HFFc6 (cell line): ENCODE measurements at regions not wholly inside any gene's neighbourhood (a gene's known extent, or its start where the extent isn't known, plus 50 kb on each side); places are given as distances from the start of the nearest gene placed in this dataset.
A peak's percentile ranks its signal among the peaks of the same experiment; 100 is the strongest.

Source experiments
- DNase-seq: peaks from one replicate; pipeline ENCODE4 v3.0.0-alpha.2; 2018
- H3K27ac Mint-ChIP-seq: 2 replicates; pipeline ENCODE4 v1.8.0; 2020; ENCODE audit warnings: mild to moderate bottlenecking, mixed read lengths
- H3K27me3 Mint-ChIP-seq: 2 replicates; pipeline ENCODE4 v1.8.0; 2021; ENCODE audit warnings: mild to moderate bottlenecking, moderate library complexity, mixed read lengths; ENCODE audit not compliant: insufficient read depth
- H3K36me3 Mint-ChIP-seq: 2 replicates; pipeline ENCODE4 v1.8.0; 2021; ENCODE audit warnings: low read depth, mixed read lengths
- H3K4me1 Mint-ChIP-seq: 2 replicates; pipeline ENCODE4 v1.8.0; 2020; ENCODE audit warnings: low read depth, mixed read lengths
- H3K4me3 Mint-ChIP-seq: 2 replicates; pipeline ENCODE4 v1.8.0; 2020; ENCODE audit warnings: mild to moderate bottlenecking, moderate library complexity, mixed read lengths
- H3K9me3 Mint-ChIP-seq: 2 replicates; pipeline ENCODE4 v1.8.0; 2020; ENCODE audit warnings: mild to moderate bottlenecking, mixed read lengths
- TF ChIP-seq, protein P1 (sequence below): fragments of 200-600 bp; sonication (generic); IDR thresholded peaks from 2 replicates; pipeline ENCODE4 v1.5.0; 2021; ENCODE audit warnings: antibody characterized with exemption, mild to moderate bottlenecking

DNA sequence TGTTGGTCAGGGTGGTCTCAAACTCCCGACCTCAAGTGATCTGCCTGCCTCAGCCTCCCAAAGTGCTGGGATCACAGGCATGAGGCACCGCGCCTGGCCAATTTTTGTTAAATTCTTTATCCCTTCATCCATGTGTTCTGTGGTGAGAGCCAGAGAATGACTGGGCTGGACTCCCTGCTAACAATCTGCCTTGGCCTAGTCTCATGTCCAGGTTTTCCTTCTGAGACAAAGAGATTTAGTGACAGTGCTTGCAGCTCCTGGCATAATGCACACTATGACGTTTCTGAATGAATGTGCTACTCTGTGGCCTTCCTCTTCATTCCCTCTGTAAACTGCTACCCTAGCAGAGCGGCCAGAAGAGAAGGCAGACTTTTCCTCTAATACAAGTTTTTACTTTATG, 79.3 kb downstream of the FOXD1 start:
- no peak overlapping the region for H3K4me3 Mint-ChIP-seq
- TF ChIP-seq, protein P1, sequence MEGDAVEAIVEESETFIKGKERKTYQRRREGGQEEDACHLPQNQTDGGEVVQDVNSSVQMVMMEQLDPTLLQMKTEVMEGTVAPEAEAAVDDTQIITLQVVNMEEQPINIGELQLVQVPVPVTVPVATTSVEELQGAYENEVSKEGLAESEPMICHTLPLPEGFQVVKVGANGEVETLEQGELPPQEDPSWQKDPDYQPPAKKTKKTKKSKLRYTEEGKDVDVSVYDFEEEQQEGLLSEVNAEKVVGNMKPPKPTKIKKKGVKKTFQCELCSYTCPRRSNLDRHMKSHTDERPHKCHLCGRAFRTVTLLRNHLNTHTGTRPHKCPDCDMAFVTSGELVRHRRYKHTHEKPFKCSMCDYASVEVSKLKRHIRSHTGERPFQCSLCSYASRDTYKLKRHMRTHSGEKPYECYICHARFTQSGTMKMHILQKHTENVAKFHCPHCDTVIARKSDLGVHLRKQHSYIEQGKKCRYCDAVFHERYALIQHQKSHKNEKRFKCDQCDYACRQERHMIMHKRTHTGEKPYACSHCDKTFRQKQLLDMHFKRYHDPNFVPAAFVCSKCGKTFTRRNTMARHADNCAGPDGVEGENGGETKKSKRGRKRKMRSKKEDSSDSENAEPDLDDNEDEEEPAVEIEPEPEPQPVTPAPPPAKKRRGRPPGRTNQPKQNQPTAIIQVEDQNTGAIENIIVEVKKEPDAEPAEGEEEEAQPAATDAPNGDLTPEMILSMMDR, result no peak
- H3K27ac Mint-ChIP-seq, result peak overlapping the region; percentile 90
- no peak for DNase-seq
- no peaks in the 10 kb centered on the region for H3K9me3 Mint-ChIP-seq
- H3K36me3 Mint-ChIP-seq, result no peaks in the 10 kb centered on the region; the same call in 1 of the 2 replicates
- H3K27me3 Mint-ChIP-seq, result peaks cover 1% of the 10 kb centered on the region; the same call in 1 of the 2 replicates
- H3K4me1 Mint-ChIP-seq, result peaks cover 100% of the 10 kb centered on the region

DNA sequence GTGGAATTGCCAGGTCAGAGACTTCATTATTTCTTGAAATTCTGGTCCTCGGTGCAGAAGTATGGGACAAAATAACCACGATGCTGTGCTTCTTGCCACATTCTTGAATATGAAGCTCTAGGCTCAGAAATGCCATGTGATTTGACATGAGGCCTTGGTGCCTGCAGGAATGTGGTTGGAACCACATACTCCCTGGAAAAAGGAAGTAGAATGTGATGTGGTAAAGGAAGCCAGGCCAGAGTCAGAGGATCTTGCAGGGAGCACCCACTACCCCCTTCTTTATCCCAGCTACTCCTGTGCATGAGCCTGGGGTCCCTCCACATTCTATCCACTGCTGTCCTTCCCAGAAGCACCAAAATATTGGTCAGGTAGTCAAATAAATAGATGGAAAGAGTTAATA, 80.9 kb downstream of the FOXD1 start:
- H3K4me1 Mint-ChIP-seq, result peaks cover 92% of the 10 kb centered on the region
- DNase-seq, result peak; percentile 31
- TF ChIP-seq, protein P1, result no peak
- H3K9me3 Mint-ChIP-seq, result no peaks in the 10 kb centered on the region
- peaks cover 1% of the 10 kb centered on the region; the same call in 1 of the 2 replicates for H3K27me3 Mint-ChIP-seq
- peak overlapping the region; percentile 46; the same call in 1 of the 2 replicates for H3K27ac Mint-ChIP-seq
- no peaks in the 10 kb centered on the region; the same call in 1 of the 2 replicates for H3K36me3 Mint-ChIP-seq
- H3K4me3 Mint-ChIP-seq, result no peak overlapping the region

DNA sequence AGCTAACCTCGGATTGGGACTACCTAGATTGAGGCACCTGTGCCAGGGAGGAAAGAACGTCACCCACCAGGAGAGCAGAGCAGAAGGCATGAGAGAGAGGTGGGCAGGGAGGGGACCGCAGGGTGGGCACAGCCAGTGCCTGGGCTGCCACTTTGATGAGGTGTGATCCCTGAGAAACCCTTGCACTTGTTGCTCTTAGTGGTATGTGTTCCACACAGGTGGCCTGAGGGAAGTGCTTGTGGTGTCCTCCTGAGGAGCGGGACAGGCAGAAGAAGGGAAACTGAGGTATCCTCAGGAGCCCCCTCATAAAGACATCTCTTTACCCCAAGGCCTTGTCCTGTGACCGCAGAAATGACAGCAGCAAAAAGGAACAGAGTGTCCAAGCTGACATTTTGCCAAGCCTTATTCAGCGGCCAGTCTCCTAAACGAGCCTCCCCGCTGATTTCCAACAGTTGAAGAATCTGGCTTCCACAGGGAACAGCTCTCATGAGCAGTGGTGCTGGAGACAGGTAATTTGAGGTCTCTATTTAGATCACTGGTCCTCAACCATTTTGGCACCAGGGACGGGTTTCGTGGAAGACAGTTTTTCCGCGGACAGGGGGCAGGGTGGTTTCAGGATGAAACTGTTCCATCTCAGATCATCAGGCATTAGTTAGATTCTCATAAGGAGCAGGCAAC, 82.4 kb downstream of the FOXD1 start:
- Mint-ChIP-seq H3K27ac (peak overlapping the region; percentile 87), H3K9me3 (no peaks in the 10 kb centered on the region), H3K4me1 (peaks cover 77% of the 10 kb centered on the region)

DNA sequence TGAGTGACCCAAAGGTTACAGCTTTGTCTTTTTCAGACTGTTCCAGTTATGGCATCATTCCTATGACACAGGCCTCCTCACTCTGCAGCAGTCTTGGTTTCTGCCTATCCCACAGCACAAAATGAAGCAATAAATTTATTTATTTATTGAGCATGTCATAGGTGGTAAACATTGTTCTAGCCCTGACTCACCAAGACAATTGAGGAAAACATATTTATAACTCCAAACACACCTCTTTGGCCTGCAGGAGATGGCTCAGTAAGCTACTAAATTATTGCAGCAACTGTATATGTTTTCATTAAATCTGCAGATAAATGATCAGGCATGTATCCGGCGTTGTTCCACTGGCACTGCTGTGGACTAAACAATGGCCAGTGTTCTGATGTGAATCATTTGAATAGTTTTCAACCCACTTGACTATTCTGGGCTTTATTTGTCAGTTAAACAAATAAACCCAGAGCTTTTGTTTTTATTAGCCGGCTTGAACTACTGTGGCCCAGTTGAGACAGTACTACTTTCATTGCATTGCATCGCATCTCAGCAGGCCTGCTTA, 83.2 kb downstream of the FOXD1 start:
- peak overlapping the region; percentile 87 for H3K27ac Mint-ChIP-seq
- H3K9me3 Mint-ChIP-seq, result no peaks in the 10 kb centered on the region
- H3K4me1 Mint-ChIP-seq, result peaks cover 69% of the 10 kb centered on the region
- peaks cover 1% of the 10 kb centered on the region for H3K27me3 Mint-ChIP-seq
- DNase-seq, result peak; percentile 89
- TF ChIP-seq, protein P1, result no peak
- H3K4me3 Mint-ChIP-seq, result peak overlapping the region; percentile 78
- no peaks in the 10 kb centered on the region; the same call in 1 of the 2 replicates for H3K36me3 Mint-ChIP-seq

More for the DNA sequence above, 82.4 kb downstream of the FOXD1 start:
- H3K36me3 Mint-ChIP-seq, result no peaks in the 10 kb centered on the region; the same call in 1 of the 2 replicates
- H3K27me3 Mint-ChIP-seq, result peaks cover 1% of the 10 kb centered on the region
- TF ChIP-seq, protein P1, result no peak
- DNase-seq, result no peak
- H3K4me3 Mint-ChIP-seq, result peak overlapping the region; percentile 78

DNA sequence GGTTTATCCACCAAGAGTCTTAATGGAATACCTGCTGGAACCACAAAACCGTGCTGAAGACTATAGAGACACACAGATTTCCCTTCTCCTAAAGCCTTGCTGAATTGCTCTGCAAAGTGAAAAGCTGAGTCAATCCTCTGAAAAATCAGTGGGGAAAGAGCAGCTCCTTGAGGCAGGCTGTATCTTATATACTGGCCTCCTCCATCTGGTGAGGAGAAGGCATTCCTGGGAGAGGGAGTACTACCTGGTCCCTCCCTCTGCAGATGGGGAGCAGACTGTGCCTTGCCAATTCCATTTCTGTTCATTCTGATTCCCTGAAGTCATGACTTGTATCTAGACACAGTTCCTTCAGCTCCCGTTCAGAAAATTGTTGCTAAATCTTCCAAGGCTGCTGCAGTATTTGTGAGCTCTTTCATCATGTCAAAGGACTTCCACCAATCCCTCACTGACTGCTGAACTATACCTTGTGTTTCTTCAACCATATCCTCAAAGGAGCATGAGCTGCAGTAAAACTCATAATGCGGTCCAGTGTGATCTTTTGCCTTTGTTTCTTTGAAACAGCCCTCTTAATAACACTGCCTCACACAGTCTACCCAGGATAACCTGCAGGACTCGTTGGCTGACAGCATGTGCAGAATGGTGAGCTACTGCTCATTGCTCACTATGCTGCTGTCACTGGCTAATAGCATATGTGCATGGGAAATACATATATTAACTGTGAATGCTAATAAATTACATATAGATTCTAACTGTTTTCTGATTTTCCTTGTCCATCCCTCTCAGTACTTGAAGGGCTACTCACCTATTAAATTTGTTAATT, 84.5 kb downstream of the FOXD1 start:
- peaks cover 57% of the 10 kb centered on the region for H3K4me1 Mint-ChIP-seq
- no peak for DNase-seq
- H3K27me3 Mint-ChIP-seq, result peaks cover 1% of the 10 kb centered on the region
- H3K4me3 Mint-ChIP-seq, result no peak overlapping the region
- no peaks in the 10 kb centered on the region; the same call in 1 of the 2 replicates for H3K36me3 Mint-ChIP-seq
- no peaks in the 10 kb centered on the region for H3K9me3 Mint-ChIP-seq
- 0 out of 2 replicates have a peak overlapping the region, but pooled peaks have one; percentile 87 for H3K27ac Mint-ChIP-seq
- TF ChIP-seq, protein P1, result no peak; the same call in 1 of the 2 replicates
